HG03571 (cell line): ENCODE measurements at regions not wholly inside any gene's neighbourhood (a gene's known extent, or its start where the extent isn't known, plus 50 kb on each side); places are given as distances from the start of the nearest gene placed in this dataset.

Source experiments
- ATAC-seq: cut with Tn5 transposase; IDR thresholded peaks from one replicate; pipeline ENCODE4 v1.9.1; 2021; ENCODE audit not compliant: unreplicated experiment

DNA sequence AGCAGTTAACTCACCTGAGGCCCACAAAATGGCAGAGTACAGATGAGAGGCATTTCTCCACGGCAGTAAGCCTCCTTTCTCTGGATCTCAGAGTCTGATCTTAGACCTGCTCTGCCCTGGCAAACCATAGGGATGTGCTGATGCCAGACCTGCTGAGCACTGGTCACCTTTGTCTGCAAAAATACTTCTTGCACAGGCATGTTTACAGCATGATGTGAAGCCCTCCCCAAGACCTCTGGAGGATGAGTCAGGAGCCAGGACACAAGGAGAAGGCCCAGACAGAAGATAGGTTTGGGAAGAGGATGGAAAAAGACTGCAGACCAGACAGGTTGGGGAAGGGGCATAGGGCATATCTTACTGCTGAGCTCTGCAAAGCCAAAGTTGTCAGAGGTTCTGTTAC is 426.6 kb downstream of the PMP22 start:
- no peak for ATAC-seq

DNA sequence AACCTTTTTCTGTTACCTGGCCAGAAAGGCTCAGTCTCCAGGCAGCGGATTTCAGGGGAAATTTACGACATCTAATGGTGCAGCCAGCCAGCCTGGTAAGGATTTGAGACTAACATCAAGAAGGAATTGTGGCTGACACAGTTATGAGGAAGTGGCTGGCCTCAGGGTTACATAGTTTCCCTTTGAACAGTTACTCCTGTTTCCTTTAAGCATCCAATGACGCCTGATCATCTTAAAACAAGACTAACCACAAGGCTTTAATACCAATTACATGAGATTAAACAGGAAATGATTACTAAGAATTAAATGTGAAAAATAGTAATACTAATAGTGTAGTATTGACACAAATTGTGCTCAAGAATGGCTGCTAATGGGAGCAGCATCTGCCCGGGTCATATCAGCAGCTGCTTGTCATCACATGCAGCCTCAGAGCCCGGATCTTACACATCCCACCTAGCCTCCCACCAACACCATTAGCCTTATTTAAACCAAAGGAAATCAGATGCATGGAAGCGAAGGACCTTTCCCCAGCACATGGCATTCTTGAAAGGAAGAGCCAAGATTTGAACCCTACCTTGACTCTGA is 431.8 kb downstream of the PMP22 start:
- ATAC-seq: no peak

DNA sequence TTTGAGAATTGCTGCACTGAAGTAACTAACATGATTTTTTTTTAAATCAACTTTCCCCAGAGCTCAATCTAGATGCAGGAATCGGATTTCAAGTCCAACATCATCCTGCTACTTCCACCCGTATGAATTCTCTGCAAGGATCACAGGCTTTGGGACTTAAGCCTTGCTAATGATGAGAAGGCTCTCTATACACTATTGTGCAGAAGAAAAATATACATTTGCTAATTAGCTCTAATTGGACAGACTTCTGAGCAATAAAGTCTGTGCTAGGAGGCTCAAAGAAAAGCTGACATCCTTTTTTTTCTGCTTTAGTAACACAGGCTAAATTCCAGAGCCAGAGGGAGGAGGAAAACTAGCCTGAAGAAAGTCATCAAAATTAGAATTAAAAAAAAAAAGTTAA is 433.6 kb downstream of the PMP22 start:
- ATAC-seq: no peak

- ATAC-seq: no peak
Observed at GRCh38 chr17:14827396-14827919, 437.7 kb downstream of the PMP22 start.

- ATAC-seq: no peak
Observed at GRCh38 chr17:14826358-14826757, 438.8 kb downstream of the PMP22 start.

GRCh38 chr17:14818469-14818868 is 446.7 kb downstream of the PMP22 start:
- ATAC-seq: no peak

DNA sequence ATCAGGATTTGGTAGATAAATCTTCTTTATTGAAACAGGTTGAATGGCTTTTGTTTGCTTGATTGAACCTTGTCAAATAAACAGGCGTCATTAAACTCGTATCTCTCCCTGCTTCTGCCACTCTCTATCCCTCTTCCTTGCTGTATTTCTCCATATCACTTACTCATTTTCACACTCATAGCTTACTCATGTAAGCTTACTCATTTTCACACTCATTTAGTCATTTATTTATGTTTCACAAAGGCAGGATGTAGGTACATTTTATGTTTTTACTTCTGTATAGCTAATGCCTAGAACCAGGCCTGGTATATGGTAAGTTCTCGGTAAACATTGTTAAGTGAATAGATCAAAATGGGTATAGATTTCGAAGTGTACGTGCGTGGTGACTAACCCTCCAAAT is 450.0 kb downstream of the PMP22 start:
- ATAC-seq: no peak

GRCh38 chr17:14813649-14814370 is 451.3 kb downstream of the PMP22 start:
- ATAC-seq: no peak

- ATAC-seq: no peak
Observed at GRCh38 chr17:14808425-14808824, 456.7 kb downstream of the PMP22 start.

GRCh38 chr17:14805348-14805747 is 459.8 kb downstream of the PMP22 start:
- no peak for ATAC-seq

DNA sequence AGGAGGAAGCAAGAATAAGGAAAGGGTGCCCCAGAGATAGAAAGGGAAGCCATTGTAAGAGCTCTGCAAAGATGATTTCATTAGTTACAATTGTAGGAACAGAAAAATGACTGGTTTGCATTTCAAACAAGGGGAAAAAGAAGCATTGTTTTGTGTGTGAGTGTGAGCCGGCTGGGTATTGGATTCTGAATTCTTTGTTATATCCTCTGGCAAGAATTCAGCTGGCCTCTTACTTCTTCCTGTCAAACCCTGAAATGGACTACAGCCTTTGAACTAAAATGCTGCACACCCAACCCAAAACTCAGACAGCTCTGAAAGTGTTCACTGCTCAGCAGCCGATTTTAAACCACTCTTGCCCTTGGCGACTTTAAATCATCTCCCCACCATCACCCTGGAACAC is 461.3 kb downstream of the PMP22 start:
- ATAC-seq: no peak

- no peak for ATAC-seq
Observed at GRCh38 chr17:14797801-14798200, 467.3 kb downstream of the PMP22 start.

DNA sequence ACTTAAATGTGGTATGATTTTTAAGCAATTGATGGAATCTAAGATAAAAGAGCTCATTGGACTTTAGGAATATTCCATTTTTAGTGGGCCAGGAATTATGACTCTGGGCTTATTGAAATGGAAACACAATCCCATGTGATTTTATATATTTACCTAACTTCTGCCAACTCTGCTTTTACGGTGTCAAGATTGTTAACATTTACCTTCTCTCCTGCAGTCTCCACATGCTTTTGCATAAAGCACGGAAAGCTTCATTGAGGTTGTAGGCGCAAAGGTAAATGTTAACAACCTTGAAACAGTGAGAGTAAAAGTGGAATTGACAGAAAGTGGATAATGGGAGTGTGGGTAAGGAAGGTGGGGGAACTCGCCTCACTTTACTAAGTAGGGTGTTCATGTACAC is 468.1 kb downstream of the PMP22 start:
- ATAC-seq: no peak

- ATAC-seq: no peak
Observed at GRCh38 chr17:14794961-14795360, 470.2 kb downstream of the PMP22 start.

DNA sequence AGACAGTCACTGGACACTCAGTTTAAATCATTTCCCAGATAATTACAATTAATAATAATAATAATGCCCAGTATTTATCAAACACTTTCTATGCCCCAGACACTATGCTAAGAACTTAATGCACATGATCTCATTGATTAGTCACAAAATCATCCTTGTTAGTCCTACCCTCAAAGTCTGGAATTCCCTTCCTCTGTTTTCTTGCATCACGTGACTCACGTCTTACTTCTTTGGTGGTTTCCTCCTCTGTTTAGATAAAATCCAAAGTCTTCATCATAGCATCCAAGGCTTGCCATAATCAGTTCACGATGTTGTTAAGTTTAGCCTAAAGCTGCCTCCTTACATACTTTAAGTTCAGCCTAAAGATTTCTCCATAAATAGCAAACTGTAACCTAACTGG is 471.9 kb downstream of the PMP22 start:
- ATAC-seq: no peak

DNA sequence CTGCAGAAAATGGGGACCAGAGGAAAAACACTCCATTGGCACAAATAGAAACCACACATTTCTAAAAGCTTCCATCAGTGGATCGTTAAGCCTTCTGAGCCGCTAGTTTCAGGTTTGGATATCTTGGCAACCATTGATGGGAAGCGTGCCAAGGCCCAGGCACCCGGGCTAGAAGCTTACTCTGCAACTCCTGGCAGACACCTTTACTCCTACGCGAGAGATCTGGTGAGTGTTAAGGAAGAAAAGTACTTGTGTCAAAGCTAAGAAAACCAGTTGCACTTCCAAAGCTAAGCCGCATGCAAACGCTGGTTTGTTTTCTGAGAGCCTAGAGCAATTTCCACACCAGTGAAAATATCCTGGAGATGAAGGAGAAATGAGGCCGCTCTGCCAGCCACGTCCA is 472.4 kb downstream of the PMP22 start:
- no peak for ATAC-seq

DNA sequence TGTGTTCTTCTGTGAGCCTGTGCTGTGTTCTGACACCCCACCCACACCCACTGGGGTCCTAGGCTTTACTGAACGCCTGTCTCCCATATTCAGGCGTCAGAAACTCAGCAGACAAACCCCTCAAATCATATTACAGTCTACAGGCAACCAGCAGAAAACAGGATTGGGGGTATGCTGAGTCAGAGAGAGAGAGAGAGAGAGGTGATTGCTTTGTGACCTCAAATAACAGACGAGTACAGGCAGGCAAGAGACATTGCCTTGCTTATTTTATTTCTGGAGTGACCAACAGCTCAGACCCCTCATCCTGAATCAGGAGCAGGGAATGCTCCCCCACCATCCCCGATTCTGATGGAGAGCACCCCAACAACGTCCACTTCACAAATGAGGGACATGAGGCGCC is 473.9 kb downstream of the PMP22 start:
- no peak for ATAC-seq

GRCh38 chr17:14790521-14790920 is 474.6 kb downstream of the PMP22 start:
- ATAC-seq: no peak

GRCh38 chr17:14784997-14785696 is 480.0 kb downstream of the PMP22 start:
- no peak for ATAC-seq

DNA sequence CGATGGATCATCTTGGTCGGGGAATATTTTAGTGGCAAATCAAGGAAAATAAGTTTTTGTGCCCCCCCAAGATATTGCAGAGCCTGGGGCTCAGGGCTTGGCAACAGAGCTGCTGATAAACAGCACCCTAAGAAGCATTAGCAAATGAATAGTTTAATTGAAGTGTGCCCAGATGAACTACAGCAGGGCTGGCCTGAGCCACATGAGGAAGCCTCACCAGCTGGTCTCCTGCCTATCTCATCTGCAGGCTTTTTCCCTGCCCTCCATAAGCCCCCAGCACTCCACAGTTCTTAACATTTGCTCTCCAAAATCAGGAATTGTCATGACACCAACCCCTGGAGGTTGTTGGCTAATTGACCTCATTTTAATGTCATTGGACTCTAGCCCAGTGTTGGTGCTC is 480.2 kb downstream of the HS3ST3B1 start:
- ATAC-seq: no peak

GRCh38 chr17:14780097-14780651 is 479.3 kb downstream of the HS3ST3B1 start:
- no peak for ATAC-seq

DNA sequence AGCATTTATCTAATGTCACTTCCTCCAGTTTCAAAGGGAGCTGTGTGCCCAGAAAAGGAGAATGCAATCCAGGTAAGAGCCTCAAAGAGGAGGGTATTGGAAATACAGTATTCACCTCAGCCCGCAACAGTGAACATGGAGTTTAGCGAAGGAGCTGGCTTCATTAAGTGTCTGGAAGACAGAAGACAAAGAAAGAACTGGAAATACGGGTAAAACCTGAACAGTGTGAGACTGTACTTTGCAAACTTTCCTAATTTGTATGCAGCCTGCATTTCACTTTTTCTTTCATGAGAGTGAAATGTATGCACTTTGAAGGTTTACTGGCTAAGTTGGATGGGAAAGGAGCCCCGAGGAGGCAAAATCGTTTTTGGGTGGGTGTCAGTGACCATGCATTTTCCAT is 478.4 kb downstream of the HS3ST3B1 start:
- no peak for ATAC-seq
